LNCaP clone FGC (cell line): ENCODE measurements at regions not wholly inside any gene's neighbourhood (a gene's known extent, or its start where the extent isn't known, plus 50 kb on each side); places are given as distances from the start of the nearest gene placed in this dataset.

Experiments
- DNase-seq: peaks from one replicate; pipeline ENCODE4 v3.0.0-alpha.2; 2011; ENCODE audit warnings: low read depth
- H3K4me3 ChIP-seq: 2 replicates; pipeline ENCODE4 v1.5.1; 2011; ENCODE audit warnings: mild to moderate bottlenecking, low read depth, low read length, control low read depth
- TF ChIP-seq, protein P1 (sequence below): IDR thresholded peaks from 2 replicates; pipeline ENCODE4 v1.5.1; 2012; ENCODE audit warnings: mild to moderate bottlenecking; ENCODE audit not compliant: control insufficient read depth, insufficient read depth; ENCODE audit errors: extremely low read depth

GRCh38 chr2:153557211-153557610, 78.6 kb upstream of the RPRM start:
- no peak for DNase-seq
- TF ChIP-seq, protein P1, sequence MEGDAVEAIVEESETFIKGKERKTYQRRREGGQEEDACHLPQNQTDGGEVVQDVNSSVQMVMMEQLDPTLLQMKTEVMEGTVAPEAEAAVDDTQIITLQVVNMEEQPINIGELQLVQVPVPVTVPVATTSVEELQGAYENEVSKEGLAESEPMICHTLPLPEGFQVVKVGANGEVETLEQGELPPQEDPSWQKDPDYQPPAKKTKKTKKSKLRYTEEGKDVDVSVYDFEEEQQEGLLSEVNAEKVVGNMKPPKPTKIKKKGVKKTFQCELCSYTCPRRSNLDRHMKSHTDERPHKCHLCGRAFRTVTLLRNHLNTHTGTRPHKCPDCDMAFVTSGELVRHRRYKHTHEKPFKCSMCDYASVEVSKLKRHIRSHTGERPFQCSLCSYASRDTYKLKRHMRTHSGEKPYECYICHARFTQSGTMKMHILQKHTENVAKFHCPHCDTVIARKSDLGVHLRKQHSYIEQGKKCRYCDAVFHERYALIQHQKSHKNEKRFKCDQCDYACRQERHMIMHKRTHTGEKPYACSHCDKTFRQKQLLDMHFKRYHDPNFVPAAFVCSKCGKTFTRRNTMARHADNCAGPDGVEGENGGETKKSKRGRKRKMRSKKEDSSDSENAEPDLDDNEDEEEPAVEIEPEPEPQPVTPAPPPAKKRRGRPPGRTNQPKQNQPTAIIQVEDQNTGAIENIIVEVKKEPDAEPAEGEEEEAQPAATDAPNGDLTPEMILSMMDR, result no peak
- H3K4me3 ChIP-seq, result no peak overlapping the region

DNA sequence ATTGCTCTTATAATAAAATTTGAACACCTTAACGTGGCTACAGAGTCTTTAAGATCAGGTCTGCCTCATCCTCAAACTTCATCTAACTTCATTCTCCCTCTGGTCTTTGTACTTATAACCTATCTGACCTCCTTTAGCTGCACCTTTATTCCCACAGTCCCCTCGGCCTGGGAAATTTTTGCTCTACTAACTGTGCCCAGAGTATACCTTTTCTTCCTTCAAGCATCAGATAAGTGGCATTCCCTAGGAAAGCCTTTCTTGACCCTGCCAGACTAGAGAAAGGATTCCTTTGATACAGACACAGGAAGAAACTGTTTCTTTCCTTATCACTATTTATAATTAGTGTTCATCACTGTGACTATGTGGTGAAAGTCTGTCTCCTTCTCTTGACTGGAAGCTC, 79.2 kb upstream of the RPRM start:
- H3K4me3 ChIP-seq, result no peak overlapping the region
- no peak for DNase-seq
- TF ChIP-seq, protein P1, result no peak

DNA sequence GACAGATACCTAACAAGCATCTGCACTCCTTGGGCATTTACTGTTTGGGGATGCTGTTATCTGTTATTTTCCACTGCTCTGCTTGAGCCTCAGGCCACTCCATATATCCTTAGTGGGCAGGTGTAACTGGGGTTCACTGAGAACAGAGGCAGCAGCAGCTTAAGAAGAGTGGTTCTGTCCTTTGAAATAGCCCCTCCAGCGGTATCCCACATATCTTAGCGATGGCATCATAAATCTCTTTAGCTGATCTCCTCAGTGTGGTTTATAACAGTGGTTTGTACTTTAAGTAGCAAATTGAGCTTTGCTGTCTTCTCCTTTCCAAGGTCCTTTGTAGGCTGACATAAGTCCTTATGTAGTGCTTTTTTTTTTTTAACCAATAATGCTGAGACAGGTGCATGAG, 79.7 kb upstream of the RPRM start:
- DNase-seq, result no peak
- TF ChIP-seq, protein P1, result no peak
- H3K4me3 ChIP-seq, result no peak overlapping the region

GRCh38 chr2:153567367-153567766, 88.8 kb upstream of the RPRM start:
- TF ChIP-seq, protein P1, result no peak
- no peak for DNase-seq
- H3K4me3 ChIP-seq, result no peak overlapping the region

DNA sequence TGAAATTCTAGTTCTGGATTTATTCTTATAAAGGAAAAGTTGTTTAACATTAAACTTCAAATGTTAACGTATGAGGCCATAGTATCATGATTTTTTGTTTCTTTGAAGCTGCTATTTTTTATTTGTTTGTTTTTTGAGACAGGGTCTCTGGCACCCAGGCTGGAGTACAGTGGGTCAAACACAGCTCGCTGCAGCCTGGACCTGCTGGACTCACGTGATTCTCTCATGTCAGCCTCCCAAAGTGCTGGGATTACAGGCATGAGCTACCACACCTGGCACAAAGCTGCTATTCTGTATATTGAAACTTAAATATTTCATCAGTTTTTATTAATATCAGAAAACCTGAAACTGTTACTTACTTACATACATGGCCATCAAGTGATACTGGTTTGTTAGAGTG, 89.5 kb upstream of the RPRM start:
- DNase-seq, result no peak
- H3K4me3 ChIP-seq, result no peak overlapping the region
- TF ChIP-seq, protein P1, result no peak

DNA sequence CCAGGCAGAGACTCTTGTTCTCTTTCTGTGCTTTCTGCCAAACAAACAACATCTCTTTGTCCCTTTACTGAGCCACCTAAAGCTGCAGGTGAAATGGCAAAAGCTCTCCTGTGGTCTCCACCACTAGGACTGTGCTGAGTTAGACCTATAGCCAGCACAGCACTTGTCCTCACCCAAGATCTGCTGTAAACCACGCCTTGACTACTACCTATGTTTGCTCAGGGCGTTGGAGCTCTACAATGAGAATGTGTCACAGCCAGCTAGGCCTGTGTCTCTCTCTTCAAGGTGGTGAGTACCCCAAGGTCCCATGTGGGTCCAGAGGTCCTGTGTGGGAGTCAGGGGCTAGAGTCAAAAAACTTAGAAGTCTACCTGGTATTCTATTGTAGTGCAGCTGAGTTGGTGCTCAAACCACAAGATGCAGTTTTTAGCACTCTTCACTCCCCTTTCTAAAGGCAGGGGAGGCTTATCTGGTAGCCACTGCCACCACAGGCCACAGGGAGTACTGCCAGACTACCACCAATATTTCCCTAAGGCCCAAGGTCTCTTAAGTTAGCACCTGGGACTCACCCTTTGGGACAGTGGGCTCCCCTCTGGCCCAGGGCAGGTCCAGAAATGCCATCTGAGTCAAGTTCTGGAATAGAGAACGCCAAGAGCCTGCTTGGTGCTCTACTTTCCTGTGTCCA, 96.8 kb upstream of the RPRM start:
- no peak overlapping the region for H3K4me3 ChIP-seq
- DNase-seq, result no peak
- TF ChIP-seq, protein P1, result no peak

GRCh38 chr2:153584244-153584643, 105.7 kb upstream of the RPRM start:
- no peak overlapping the region for H3K4me3 ChIP-seq
- no peak for DNase-seq
- TF ChIP-seq, protein P1, result peak; percentile 14; the same call in 1 of the 2 replicates
